ENCODE measurements at regions not wholly inside any gene's neighbourhood (a gene's known extent, or its start where the extent isn't known, plus 50 kb on each side); places are given as distances from the start of the nearest gene placed in this dataset.

- intact Hi-C loops (cut with DNase I): loop anchor here in 1 of 10 donors (10.0 kb wide), 1 partner anchor 1791 kb away; no protein-coding TSS in a partner anchor
- no peak for TF ChIP-seq CTCF (IDR thresholded peaks at IDR 0.05)
- no peak for ATAC-seq
Measured at GRCh38 chr2:41706286-41706685, 341.5 kb upstream of the PKDCC start.

DNA sequence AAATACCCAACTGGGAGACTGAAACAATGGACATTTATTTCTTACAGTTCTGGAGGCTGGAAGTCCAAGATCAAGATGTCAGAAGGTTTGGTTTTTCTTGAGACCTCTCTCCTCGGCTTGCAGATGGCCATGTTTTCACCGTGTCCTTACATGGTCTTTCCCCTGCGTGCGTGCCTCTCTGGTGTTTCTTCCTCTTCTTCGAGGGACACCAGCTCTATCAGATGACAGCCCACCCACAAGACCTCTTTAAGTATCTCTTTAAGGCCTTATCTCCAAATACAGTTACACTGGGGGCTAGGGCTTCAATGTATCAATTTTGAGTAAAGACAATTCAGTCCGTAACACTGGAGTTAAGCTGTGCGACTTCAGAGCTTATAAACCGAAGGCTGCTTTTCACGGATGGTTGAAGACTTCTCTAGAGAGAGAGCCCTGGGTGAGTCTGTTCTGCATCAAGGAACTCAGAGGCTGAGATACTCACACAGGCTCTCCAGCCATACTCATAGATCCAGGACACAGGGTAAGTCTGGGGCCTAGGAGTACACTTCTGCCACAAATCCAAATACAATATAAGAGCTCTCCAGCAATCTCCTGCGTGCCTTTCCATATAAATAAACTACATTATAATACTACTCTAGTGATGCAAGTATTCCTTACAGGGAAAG is 339.9 kb upstream of the PKDCC start:
- no peak overlapping the region for H3K4me3 ChIP-seq
- intact Hi-C loops (cut with DNase I): loop anchor here in 1 of 10 donors (10.0 kb wide), 1 partner anchor 1793 kb away; no protein-coding TSS in a partner anchor
- H3K27ac ChIP-seq: no peak overlapping the region
- H3K4me1 ChIP-seq: peaks cover 0 to 8% (median 0%) of the 10 kb centered on the region in 9 donors
- DNase-seq (no peak), ATAC-seq (no peak)
- TF ChIP-seq CTCF (IDR thresholded peaks at IDR 0.05): no peak
- no peaks in the 10 kb centered on the region for H3K27me3 ChIP-seq
- WGBS, 2 donors: 90 to 94% methylated on average over 10 of the region's 10 CpGs
- no peaks in the 10 kb centered on the region for H3K9me3 ChIP-seq
- no peaks in the 10 kb centered on the region for H3K36me3 ChIP-seq

More at GRCh38 chr2:41706286-41706685, 341.5 kb upstream of the PKDCC start:
- no peak overlapping the region for H3K27ac ChIP-seq
- H3K4me1 ChIP-seq: peaks cover 0 to 8% (median 0%) of the 10 kb centered on the region in 9 donors
- no peaks in the 10 kb centered on the region for H3K27me3 ChIP-seq
- no peaks in the 10 kb centered on the region for H3K36me3 ChIP-seq
- H3K9me3 ChIP-seq: no peaks in the 10 kb centered on the region
- WGBS, 2 donors: 52 to 66% methylated on average over 2 of the region's 2 CpGs
- H3K4me3 ChIP-seq: no peak overlapping the region
- no peak for DNase-seq

DNA sequence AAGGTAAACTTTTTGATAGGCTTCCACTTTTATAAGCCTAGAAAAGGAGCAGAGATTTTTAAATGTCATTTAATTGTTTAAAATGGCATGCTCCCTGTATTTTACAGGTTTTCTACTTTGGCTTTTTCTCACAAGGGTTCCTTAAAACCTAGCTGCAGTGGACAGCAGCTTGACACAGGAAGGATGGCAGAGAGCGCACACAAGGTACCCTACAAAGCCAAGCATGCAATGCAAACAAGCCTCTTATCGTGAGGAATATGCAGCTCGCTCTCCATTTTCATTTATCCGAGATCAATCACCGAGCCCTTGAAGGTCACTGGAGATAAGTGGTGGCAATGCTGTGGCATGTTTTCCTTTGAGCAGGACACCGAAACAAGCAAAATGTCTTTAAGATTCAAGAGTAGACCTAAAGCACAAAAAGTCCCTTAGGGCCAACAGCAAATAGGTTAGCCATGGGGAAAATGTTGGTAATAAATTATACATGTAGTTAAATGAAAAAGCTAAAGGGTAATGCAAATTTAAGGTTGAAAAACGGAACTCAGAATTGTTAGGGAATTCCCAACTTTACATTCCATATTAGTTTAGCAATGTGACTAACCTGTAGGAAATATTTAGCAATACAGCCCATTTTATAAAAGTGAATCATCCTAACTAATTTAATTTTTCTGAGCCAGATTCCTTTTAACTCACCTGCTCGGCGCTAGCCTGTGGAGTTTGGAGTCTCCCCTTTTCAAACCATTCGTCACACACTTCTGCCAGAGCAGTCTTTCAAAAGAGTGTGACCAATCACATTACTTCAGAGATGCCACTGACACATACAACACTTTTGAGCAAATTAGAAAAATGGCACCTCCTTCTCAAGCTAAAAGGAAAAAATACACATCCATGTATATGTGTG is 337.9 kb upstream of the PKDCC start:
- H3K36me3 ChIP-seq: no peaks in the 10 kb centered on the region
- 83 to 84% methylated on average over 10 of the region's 10 CpGs for WGBS, 2 donors
- intact Hi-C loops (cut with DNase I): loop anchor here in 1 of 10 donors (10.0 kb wide), 1 partner anchor 1795 kb away; no protein-coding TSS in a partner anchor

More for the DNA sequence above, 337.9 kb upstream of the PKDCC start:
- no peaks in the 10 kb centered on the region for H3K27me3 ChIP-seq
- H3K4me3 ChIP-seq: no peak overlapping the region
- DNase-seq (no peak), ATAC-seq (no peak)
- no peaks in the 10 kb centered on the region for H3K9me3 ChIP-seq
- no peak overlapping the region for H3K27ac ChIP-seq
- TF ChIP-seq CTCF (IDR thresholded peaks at IDR 0.05): no peak
- peaks cover 0 to 9% (median 0%) of the 10 kb centered on the region in 9 donors for H3K4me1 ChIP-seq

All from heart right ventricle (tissue), 16 donors.